Adrenal gland (tissue), 5 donors: ENCODE measurements at regions not wholly inside any gene's neighbourhood (a gene's known extent, or its start where the extent isn't known, plus 50 kb on each side); places are given as distances from the start of the nearest gene placed in this dataset.

Experiments used
- CTCF ChIP-seq, 6 experiments: fragments of 450-650 bp in 4 of 6; fragments of 200-600 bp in 2 of 6; sonication (generic) in 1 of 6; IDR thresholded peaks; 1 replicate in 5 of 6; 2 replicates in 1 of 6; pipeline versions ENCODE4 v1.5.1 to v1.8.0; 2016 to 2021; ENCODE audit warnings: antibody characterized with exemption in 6 of 6, mild to moderate bottlenecking in 2 of 6, moderate library complexity in 1 of 6
- POLR2A ChIP-seq, 2 donors: fragments of 450-650 bp; IDR thresholded peaks; one replicate each; pipeline ENCODE4 v1.6.1; 2017; ENCODE audit warnings: antibody characterized with exemption in 2 of 2, mild to moderate bottlenecking in 2 of 2, moderate library complexity in 1 of 2
- donor health status: DM: no; HTN: no; CAD: no.

GRCh38 chr2:5913711-5914395, 221.7 kb downstream of the SOX11 start:
- TF ChIP-seq CTCF (IDR thresholded peaks at IDR 0.05) (no peak), POLR2A (IDR thresholded peaks at IDR 0.05) (no peak)
